SK-MEL-5 (cell line): ENCODE measurements at regions not wholly inside any gene's neighbourhood (a gene's known extent, or its start where the extent isn't known, plus 50 kb on each side); places are given as distances from the start of the nearest gene placed in this dataset.

ENCODE experiments used
- DNase-seq: peaks from one replicate; pipeline ENCODE4 v3.0.0-alpha.2; 2016; ENCODE audit warnings: low read depth, low spot score
- in situ Hi-C: cut with HindIII; loops from 2 replicates; pipeline ENCODE4 v1.10.0; 2016; ENCODE audit warnings: low sequenced_read_pairs, high pct_unique_total_duplicates, low pct_unique_long_range_greater_than_20kb

DNA sequence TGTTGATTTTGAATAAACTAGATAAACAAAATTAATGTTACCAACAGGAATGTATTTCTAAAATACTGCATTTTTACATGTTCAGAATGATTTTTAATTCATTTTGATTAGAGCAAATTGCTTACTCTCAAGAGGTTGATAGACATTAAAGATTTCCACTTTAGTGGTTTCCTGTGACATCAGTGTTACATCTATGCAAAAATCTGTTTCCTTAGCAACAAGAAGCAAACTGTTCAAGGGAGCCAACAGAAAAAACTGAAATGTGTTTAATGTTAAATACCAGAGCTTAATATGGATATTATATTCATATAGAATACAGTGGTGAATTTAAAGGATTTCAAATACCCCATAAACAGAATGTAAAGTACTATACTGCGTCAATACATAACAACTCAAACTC is 277.8 kb downstream of the GABRG1 start:
- in situ Hi-C loops, result no loop called here
- no peak for DNase-seq

GRCh38 chr4:45841791-45842190 is 282.1 kb downstream of the GABRG1 start:
- in situ Hi-C loops, result no loop called here
- DNase-seq, result no peak

DNA sequence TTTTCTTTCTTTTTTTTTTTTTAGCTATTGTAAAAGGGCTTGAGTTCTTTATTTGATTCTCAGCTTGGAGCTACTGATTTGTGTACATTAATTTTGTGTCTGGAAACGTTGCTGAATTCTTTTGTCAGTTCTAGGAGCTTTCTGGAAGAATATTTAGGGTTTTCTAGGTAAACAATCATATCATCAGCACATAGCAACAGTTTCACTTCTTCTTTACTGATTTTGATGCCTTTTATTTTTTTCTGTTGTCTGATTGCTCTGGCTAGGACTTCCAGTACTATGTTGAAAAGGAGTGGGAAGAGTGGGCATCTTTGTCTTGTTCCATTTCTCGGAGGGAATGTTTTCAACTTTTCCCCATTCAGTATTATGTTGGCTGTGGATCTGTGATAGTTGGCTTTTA is 292.2 kb downstream of the GABRG1 start:
- in situ Hi-C loops, result no loop called here
- DNase-seq, result no peak

- no peak for DNase-seq
- in situ Hi-C loops, result no loop called here
Measured at GRCh38 chr4:45803994-45804393, 319.9 kb downstream of the GABRG1 start.

GRCh38 chr4:45795135-45795534 is 328.7 kb downstream of the GABRG1 start:
- DNase-seq, result no peak
- in situ Hi-C loops, result no loop called here

DNA sequence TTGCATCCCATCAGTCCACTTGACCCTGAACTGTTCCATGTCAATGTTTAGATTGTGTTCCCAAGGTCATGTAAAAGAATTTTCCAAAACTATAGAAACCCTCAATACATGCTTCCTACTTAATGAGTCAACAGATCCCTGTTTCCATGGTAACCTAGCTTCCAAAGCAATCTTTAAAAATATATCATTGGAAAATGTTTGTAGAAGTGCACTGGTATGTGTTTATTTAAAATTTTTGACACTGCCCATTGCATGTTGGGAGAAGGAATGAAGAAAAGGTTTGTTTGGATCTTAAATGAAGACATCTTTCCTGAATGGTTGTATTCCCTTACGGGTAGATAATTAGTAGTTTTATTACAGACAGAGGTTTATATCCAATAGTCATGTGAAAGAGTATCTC is 345.3 kb downstream of the GABRG1 start:
- in situ Hi-C loops, result no loop called here
- no peak for DNase-seq

DNA sequence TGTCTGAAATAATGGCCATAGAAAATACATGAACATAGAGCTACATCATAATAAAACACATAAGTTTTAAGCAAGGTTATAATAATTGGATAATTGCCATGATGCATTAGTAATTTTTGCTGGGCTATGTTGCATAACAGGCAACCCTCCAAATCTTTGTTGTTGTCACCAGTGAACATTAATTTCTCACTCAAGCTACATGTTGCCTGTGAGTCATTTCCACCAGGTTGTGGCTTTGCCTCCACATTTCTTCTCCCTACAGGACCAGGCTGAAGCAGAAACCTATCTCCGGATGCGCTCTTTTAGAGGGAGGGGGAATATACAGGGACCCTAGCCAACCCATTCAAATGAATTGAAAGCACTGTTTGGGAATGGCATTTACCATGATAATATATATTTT is 347.7 kb downstream of the GABRG1 start:
- in situ Hi-C loops, result no loop called here

DNA sequence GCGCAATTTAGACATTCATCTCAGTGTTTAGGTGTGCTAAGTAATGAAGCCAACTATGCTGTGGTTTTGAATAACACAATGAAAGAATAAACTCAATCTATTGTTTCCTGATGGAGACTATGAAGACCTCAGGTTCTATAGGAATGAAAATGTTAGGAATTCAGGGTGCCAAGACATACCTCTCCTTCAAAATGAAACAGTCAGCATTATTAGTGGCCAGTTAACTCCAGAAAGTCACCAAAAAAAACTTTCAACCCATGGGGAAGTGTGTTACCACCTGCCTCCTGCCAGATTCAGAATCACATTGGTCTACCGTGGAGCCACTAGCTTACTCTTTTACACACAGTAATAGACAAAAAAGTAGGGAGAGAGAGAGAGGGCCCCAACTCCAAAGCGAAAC is 352.9 kb downstream of the GABRG1 start:
- in situ Hi-C loops, result no loop called here
- no peak for DNase-seq

More for the DNA sequence above, 347.7 kb downstream of the GABRG1 start:
- no peak for DNase-seq

DNA sequence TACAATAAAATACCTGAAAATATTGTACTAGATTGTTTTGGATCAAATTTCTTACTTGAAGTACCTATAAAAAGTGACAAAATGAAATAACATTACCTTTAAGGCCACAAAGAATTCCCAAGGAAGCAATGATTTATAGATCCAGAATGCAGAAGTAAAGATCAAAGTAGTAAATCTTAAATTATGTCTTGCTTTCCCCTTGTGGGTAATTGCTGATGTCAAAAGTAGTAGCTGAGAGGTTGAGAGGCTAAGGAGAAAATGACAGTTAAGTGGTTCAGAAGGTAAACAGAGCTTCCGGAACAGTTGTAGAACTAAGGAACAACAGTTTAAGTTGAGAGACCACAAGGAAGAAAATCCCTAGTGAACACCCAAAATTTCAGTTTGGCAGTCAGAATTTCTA is 358.3 kb downstream of the GABRG1 start:
- in situ Hi-C loops, result no loop called here
- no peak for DNase-seq

GRCh38 chr4:45751877-45752530 is 371.9 kb downstream of the GABRG1 start:
- in situ Hi-C loops, result no loop called here
- DNase-seq, result no peak

- DNase-seq, result no peak
- in situ Hi-C loops, result no loop called here
Measured at GRCh38 chr4:45750721-45751120, 373.1 kb downstream of the GABRG1 start.

- no peak for DNase-seq
- in situ Hi-C loops, result no loop called here
Measured at GRCh38 chr4:45745741-45746140, 378.1 kb downstream of the GABRG1 start.

- in situ Hi-C loops, result no loop called here
- DNase-seq, result peak; percentile 44
Measured at GRCh38 chr4:45741897-45742296, 382.0 kb downstream of the GABRG1 start.

DNA sequence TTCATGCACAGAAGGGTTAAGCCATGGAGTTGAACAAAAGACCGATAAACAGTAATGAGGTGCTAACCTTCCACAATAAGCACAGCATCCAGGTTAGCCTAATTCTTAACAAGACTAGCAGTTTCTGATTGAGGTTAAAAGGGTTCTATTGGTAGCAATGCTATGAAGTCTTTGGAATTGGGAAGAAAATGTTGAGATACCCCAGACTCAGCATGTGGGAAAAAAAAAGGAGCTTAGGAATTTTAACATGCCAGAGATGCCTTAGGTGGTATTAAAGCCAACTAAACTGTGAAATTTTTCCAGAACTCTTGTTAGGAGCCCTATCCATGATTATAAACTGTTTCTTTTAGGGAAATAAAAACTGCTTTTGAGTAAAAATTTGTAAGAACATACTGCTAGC is 391.7 kb downstream of the GABRG1 start:
- no peak for DNase-seq
- in situ Hi-C loops, result no loop called here

DNA sequence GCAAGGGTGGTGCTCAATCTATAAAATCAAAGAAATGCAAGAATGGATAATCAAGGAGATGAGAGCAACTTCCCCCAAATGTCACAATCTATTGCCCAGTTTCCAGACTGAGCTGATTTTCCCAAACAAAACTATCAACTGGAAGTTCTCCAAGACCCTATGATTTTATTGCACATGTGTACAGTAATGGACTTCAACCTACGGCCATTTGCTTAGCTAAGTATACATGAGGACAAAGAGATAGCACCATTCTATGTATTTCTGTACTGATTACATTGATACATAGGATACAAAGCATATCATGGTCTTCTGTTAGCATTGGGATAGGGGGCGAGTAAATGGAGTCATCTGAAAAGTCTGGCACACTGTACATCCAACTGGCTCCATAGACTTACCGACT is 407.8 kb downstream of the GABRG1 start:
- no peak for DNase-seq
- in situ Hi-C loops, result no loop called here

- no peak for DNase-seq
- in situ Hi-C loops, result no loop called here
Measured at GRCh38 chr4:45713996-45714395, 409.9 kb downstream of the GABRG1 start.

GRCh38 chr4:45701621-45702020 is 422.2 kb downstream of the GABRG1 start:
- DNase-seq, result no peak

GRCh38 chr4:45693746-45694145 is 430.1 kb downstream of the GABRG1 start:
- DNase-seq, result peak; percentile 7
- in situ Hi-C loops, result no loop called here

More at GRCh38 chr4:45701621-45702020, 422.2 kb downstream of the GABRG1 start:
- in situ Hi-C loops, result no loop called here

GRCh38 chr4:45692131-45692735 is 431.6 kb downstream of the GABRG1 start:
- in situ Hi-C loops, result no loop called here
- peak; percentile 14 for DNase-seq
